CD4-positive, alpha-beta T cell (primary cell): ENCODE measurements at regions not wholly inside any gene's neighbourhood (a gene's known extent, or its start where the extent isn't known, plus 50 kb on each side); places are given as distances from the start of the nearest gene placed in this dataset.

ENCODE experiments used
- ATAC-seq: fragments of 200-7000 bp; cut with Tn5 transposase; one replicate; pipeline ENCODE4 v1.10.0; 2022; ENCODE audit warnings: mild to moderate bottlenecking; ENCODE audit not compliant: poor library complexity
- CTCF ChIA-PET: fragments of 350-600 bp; sonication (Branson Sonifier 250); formaldehyde crosslinking; loops from one replicate; lab custom pipeline; 2021; ENCODE audit warnings: antibody characterized with exemption, inconsistent platforms; lab: Charles Lee
- POLR2A ChIA-PET: fragments of 350-600 bp; sonication (Branson Sonifier 250); formaldehyde crosslinking; loops from one replicate; lab custom pipeline; 2021; ENCODE audit warnings: antibody characterized with exemption, inconsistent platforms; lab: Charles Lee
- DNase-seq, 14 experiments: peaks; one replicate each; pipeline ENCODE4 v3.0.0-alpha.2; 2013 to 2020; ENCODE audit warnings: mixed read lengths in 2 of 14
- H3K27ac ChIP-seq, 2 donors: one replicate each; pipeline versions ENCODE4 v1.5.1 to v1.7.0; 2013; ENCODE audit warnings: low read length in 2 of 2, low read depth in 1 of 2, mild to moderate bottlenecking in 1 of 2
- H3K27me3 ChIP-seq, 2 experiments: 1 replicate in 1 of 2; 2 replicates in 1 of 2; pipeline versions ENCODE4 v1.6.1 to v1.7.0; 2013; ENCODE audit warnings: low read length in 2 of 2, control low read depth in 1 of 2, mild to moderate bottlenecking in 1 of 2, moderate library complexity in 1 of 2; ENCODE audit not compliant: insufficient read depth in 2 of 2, control insufficient read depth in 1 of 2
- H3K36me3 ChIP-seq: one replicate; pipeline ENCODE4 v1.6.1; 2013; ENCODE audit warnings: low read length, control low read depth; ENCODE audit not compliant: insufficient read depth
- H3K4me1 ChIP-seq: one replicate; pipeline ENCODE4 v1.6.1; 2013; ENCODE audit warnings: low read length, control low read depth; ENCODE audit not compliant: insufficient read depth
- H3K4me3 ChIP-seq: one replicate; pipeline ENCODE4 v1.5.1; 2013; ENCODE audit warnings: mild to moderate bottlenecking, low read length, moderate library complexity
- H3K9me3 ChIP-seq, 2 experiments: 1 replicate in 1 of 2; 2 replicates in 1 of 2; pipeline versions ENCODE4 v1.6.1 to v1.7.0; 2013; ENCODE audit warnings: low read length in 2 of 2, mild to moderate bottlenecking in 2 of 2, control low read depth in 1 of 2, moderate library complexity in 1 of 2; ENCODE audit not compliant: control insufficient read depth in 1 of 2, insufficient read depth in 1 of 2
- H3K27ac Mint-ChIP-seq: one replicate; pipeline ENCODE4 v1.8.0; 2020; ENCODE audit warnings: mixed read lengths
- H3K27me3 Mint-ChIP-seq: one replicate; pipeline ENCODE4 v1.8.0; 2021; ENCODE audit warnings: mixed read lengths
- H3K36me3 Mint-ChIP-seq: one replicate; pipeline ENCODE4 v1.8.0; 2021; ENCODE audit warnings: low read depth, mixed read lengths
- H3K4me1 Mint-ChIP-seq: one replicate; pipeline ENCODE4 v1.8.0; 2021; ENCODE audit warnings: low read depth, mixed read lengths
- H3K4me3 Mint-ChIP-seq: one replicate; pipeline ENCODE4 v1.8.0; 2020; ENCODE audit warnings: mild to moderate bottlenecking, mixed read lengths
- H3K9me3 Mint-ChIP-seq: one replicate; pipeline ENCODE4 v1.8.0; 2020; ENCODE audit warnings: mixed read lengths
- CTCF ChIP-seq: fragments of 200-600 bp; IDR thresholded peaks from one replicate; pipeline ENCODE4 v1.8.0; 2022; ENCODE audit warnings: antibody characterized with exemption, mild to moderate bottlenecking
- intact Hi-C, 2 experiments: fragments of 100-400 bp; cut with DNase I in 1 of 2; cut with micrococcal nuclease in 1 of 2; formaldehyde crosslinking; loops; one replicate each; pipeline versions ENCODE4 v1.15.1 to v1.9.0; 2023 to 2025; cut with DNase I, micrococcal nuclease

- DNase-seq (no peak), ATAC-seq (no peak)
- no peaks in the 10 kb centered on the region for H3K4me1 ChIP-seq
- no peak overlapping the region for H3K4me3 Mint-ChIP-seq
- H3K4me3 ChIP-seq = no peak overlapping the region
- ChIA-PET POLR2A (no interaction called here), CTCF (no interaction called here)
- no peaks in the 10 kb centered on the region for H3K36me3 Mint-ChIP-seq
- TF ChIP-seq CTCF = no peak
- H3K9me3 Mint-ChIP-seq = peaks cover 2% of the 10 kb centered on the region
- H3K27me3 ChIP-seq = no peaks in the 10 kb centered on the region
- peaks cover 0 to 3% of the 10 kb centered on the region in 2 experiments for H3K9me3 ChIP-seq
- H3K27ac ChIP-seq = no peak overlapping the region
- H3K27ac Mint-ChIP-seq = no peak overlapping the region
- H3K27me3 Mint-ChIP-seq = no peaks in the 10 kb centered on the region
- no peaks in the 10 kb centered on the region for H3K4me1 Mint-ChIP-seq
- intact Hi-C loops = no loop called here
- H3K36me3 ChIP-seq = no peaks in the 10 kb centered on the region
These were observed 665.7 kb upstream of the TBX3 start for GRCh38 chr12:115349711-115350110.

GRCh38 chr12:115348301-115348700, 664.3 kb upstream of the TBX3 start:
- H3K27ac Mint-ChIP-seq = no peak overlapping the region
- intact Hi-C loops = no loop called here
- H3K36me3 Mint-ChIP-seq = no peaks in the 10 kb centered on the region
- H3K4me3 Mint-ChIP-seq = no peak overlapping the region
- Histone ChIP-seq H3K36me3 (no peaks in the 10 kb centered on the region), H3K4me3 (no peak overlapping the region), H3K27me3 (no peaks in the 10 kb centered on the region), H3K9me3 (peaks cover 0 to 3% of the 10 kb centered on the region in 2 experiments), H3K27ac (no peak overlapping the region), H3K4me1 (no peaks in the 10 kb centered on the region)
- DNase-seq (no peak), ATAC-seq (no peak)
- ChIA-PET POLR2A (no interaction called here), CTCF (no interaction called here)
- no peaks in the 10 kb centered on the region for H3K4me1 Mint-ChIP-seq
- no peaks in the 10 kb centered on the region for H3K27me3 Mint-ChIP-seq
- TF ChIP-seq CTCF = no peak
- H3K9me3 Mint-ChIP-seq = peaks cover 2% of the 10 kb centered on the region

GRCh38 chr12:115343601-115344000, 659.6 kb upstream of the TBX3 start:
- no peak for TF ChIP-seq CTCF

More at GRCh38 chr12:115343601-115344000, 659.6 kb upstream of the TBX3 start:
- no peaks in the 10 kb centered on the region for H3K36me3 ChIP-seq
- Mint-ChIP-seq H3K27ac (no peak overlapping the region), H3K36me3 (no peaks in the 10 kb centered on the region), H3K4me1 (no peaks in the 10 kb centered on the region), H3K9me3 (peaks cover 14% of the 10 kb centered on the region), H3K4me3 (no peak overlapping the region), H3K27me3 (no peaks in the 10 kb centered on the region)
- ChIA-PET POLR2A (no interaction called here), CTCF (no interaction called here)
- no peak for DNase-seq
- no peaks in the 10 kb centered on the region for H3K4me1 ChIP-seq
- H3K27me3 ChIP-seq = no peaks in the 10 kb centered on the region
- no peak overlapping the region for H3K27ac ChIP-seq
- intact Hi-C loops = no loop called here
- no peak overlapping the region for H3K4me3 ChIP-seq
- peaks cover 0 to 3% of the 10 kb centered on the region in 2 experiments for H3K9me3 ChIP-seq
- no peak for ATAC-seq
